ENCODE measurements at regions not wholly inside any gene's neighbourhood (a gene's known extent, or its start where the extent isn't known, plus 50 kb on each side); places are given as distances from the start of the nearest gene placed in this dataset.

DNA sequence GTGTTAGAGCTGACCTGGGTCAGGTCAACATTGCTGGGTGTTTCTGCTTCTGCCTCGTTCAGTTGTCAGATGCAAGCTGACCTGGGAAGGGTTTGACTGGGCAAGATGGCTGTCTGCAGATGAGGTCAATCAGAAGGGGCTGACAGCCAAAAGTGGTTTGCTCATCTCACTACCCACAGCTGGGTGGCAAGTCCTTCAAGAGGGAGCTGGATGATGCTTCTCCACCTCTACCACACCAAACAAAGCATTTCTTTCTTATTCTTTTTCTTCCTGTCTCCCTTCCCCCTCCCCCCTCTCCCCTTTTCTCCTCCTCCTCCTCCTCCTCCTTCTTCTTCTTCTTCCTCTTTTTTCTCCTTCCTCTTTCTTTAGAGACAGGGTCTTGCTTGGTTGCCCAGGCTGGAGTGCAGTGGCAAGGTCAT lies 268.2 kb upstream of the PLEKHG7 start:
- no peaks in the 10 kb centered on the region for H3K27me3 ChIP-seq (ENCODE audit: low read depth, low read length)
- H3K36me3 ChIP-seq (ENCODE audit: control insufficient read depth in 1 of 2, insufficient read depth in 2 of 2, low read length in 2 of 2): no peaks in the 10 kb centered on the region
- H3K4me3 ChIP-seq (ENCODE audit: low read depth in 1 of 2, low read length in 2 of 2): no peak overlapping the region
- H3K4me1 ChIP-seq (ENCODE audit: control insufficient read depth in 1 of 2, insufficient read depth in 2 of 2, low read length in 2 of 2): no peaks in the 10 kb centered on the region
- H3K27ac ChIP-seq (ENCODE audit: low read length): no peak overlapping the region
- H3K9me3 ChIP-seq (ENCODE audit: control insufficient read depth in 1 of 2, low read length in 2 of 2): no peaks in the 10 kb centered on the region

GRCh38 chr12:92432724-92433441 lies 269.9 kb upstream of the PLEKHG7 start:
- Histone ChIP-seq H3K9me3 (ENCODE audit: control insufficient read depth in 1 of 2, low read length in 2 of 2) (no peaks in the 10 kb centered on the region), H3K27me3 (ENCODE audit: low read depth, low read length) (no peaks in the 10 kb centered on the region), H3K36me3 (ENCODE audit: control insufficient read depth in 1 of 2, insufficient read depth in 2 of 2, low read length in 2 of 2) (no peaks in the 10 kb centered on the region), H3K27ac (ENCODE audit: low read length) (no peak overlapping the region), H3K4me3 (ENCODE audit: low read depth in 1 of 2, low read length in 2 of 2) (no peak overlapping the region), H3K4me1 (ENCODE audit: control insufficient read depth in 1 of 2, insufficient read depth in 2 of 2, low read length in 2 of 2) (no peaks in the 10 kb centered on the region)

GRCh38 chr12:92431146-92431545 lies 271.6 kb upstream of the PLEKHG7 start:
- H3K9me3 ChIP-seq (ENCODE audit: control insufficient read depth in 1 of 2, low read length in 2 of 2): no peaks in the 10 kb centered on the region
- H3K36me3 ChIP-seq (ENCODE audit: control insufficient read depth in 1 of 2, insufficient read depth in 2 of 2, low read length in 2 of 2): no peaks in the 10 kb centered on the region
- no peak overlapping the region for H3K4me3 ChIP-seq (ENCODE audit: low read depth in 1 of 2, low read length in 2 of 2)
- H3K27me3 ChIP-seq (ENCODE audit: low read depth, low read length): no peaks in the 10 kb centered on the region
- H3K4me1 ChIP-seq (ENCODE audit: control insufficient read depth in 1 of 2, insufficient read depth in 2 of 2, low read length in 2 of 2): peaks cover 0 to 4% of the 10 kb centered on the region in 2 donors
- no peak overlapping the region for H3K27ac ChIP-seq (ENCODE audit: low read length)

DNA sequence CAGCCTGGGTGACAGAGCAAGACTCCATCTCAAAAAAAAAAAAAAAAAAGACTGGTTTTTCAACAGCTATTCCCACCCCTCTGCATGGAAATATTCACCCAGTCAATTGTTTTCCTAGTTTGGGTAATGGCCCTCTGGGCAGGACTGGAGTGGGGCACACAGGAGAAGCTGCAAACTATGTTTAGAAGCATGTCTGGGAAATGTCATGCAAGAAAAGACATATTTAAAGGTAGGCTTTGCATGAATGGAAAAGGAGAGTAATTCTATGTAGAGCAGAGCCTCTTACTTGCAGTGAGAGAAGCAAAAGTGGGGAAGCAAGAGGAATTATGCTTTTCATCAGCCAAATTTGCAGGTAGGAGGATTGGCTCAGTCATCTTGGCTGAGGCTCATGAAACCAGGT lies 276.5 kb upstream of the PLEKHG7 start:
- Histone ChIP-seq H3K36me3 (ENCODE audit: control insufficient read depth in 1 of 2, insufficient read depth in 2 of 2, low read length in 2 of 2) (no peaks in the 10 kb centered on the region), H3K9me3 (ENCODE audit: control insufficient read depth in 1 of 2, low read length in 2 of 2) (no peaks in the 10 kb centered on the region), H3K27me3 (ENCODE audit: low read depth, low read length) (no peaks in the 10 kb centered on the region), H3K27ac (ENCODE audit: low read length) (no peak overlapping the region), H3K4me3 (ENCODE audit: low read depth in 1 of 2, low read length in 2 of 2) (no peak overlapping the region), H3K4me1 (ENCODE audit: control insufficient read depth in 1 of 2, insufficient read depth in 2 of 2, low read length in 2 of 2) (peaks cover 0 to 7% of the 10 kb centered on the region in 2 donors)

- H3K4me1 ChIP-seq (ENCODE audit: control insufficient read depth in 1 of 2, insufficient read depth in 2 of 2, low read length in 2 of 2): peaks cover 0 to 7% of the 10 kb centered on the region in 2 donors
- H3K9me3 ChIP-seq (ENCODE audit: control insufficient read depth in 1 of 2, low read length in 2 of 2): no peaks in the 10 kb centered on the region
Measured at GRCh38 chr12:92425165-92425564, 277.6 kb upstream of the PLEKHG7 start.

DNA sequence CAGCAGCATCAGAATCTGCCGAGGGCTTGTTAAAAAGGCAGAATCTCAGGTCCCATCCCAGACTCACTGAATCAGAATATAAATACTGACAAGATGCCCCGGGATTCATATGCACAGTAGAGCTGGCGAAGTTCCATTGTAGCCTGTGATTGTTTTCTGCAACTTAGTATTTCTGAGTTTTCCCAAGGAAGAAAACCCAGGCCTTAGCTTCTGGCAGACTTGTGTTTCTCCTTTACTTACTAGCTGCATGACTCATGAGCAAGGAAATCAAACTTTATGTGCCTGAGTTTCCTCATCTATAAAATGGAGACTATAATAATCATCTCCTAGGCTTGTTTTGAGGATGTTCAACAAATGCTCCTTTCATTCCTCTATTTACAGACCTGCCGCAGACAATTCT lies 278.5 kb upstream of the PLEKHG7 start:
- no peaks in the 10 kb centered on the region for H3K9me3 ChIP-seq (ENCODE audit: control insufficient read depth in 1 of 2, low read length in 2 of 2)
- no peaks in the 10 kb centered on the region for H3K36me3 ChIP-seq (ENCODE audit: control insufficient read depth in 1 of 2, insufficient read depth in 2 of 2, low read length in 2 of 2)
- H3K27ac ChIP-seq (ENCODE audit: low read length): no peak overlapping the region

More at GRCh38 chr12:92425165-92425564, 277.6 kb upstream of the PLEKHG7 start:
- Histone ChIP-seq H3K27ac (ENCODE audit: low read length) (no peak overlapping the region), H3K36me3 (ENCODE audit: control insufficient read depth in 1 of 2, insufficient read depth in 2 of 2, low read length in 2 of 2) (no peaks in the 10 kb centered on the region), H3K27me3 (ENCODE audit: low read depth, low read length) (no peaks in the 10 kb centered on the region), H3K4me3 (ENCODE audit: low read depth in 1 of 2, low read length in 2 of 2) (no peak overlapping the region)

GRCh38 chr12:92421701-92422100 lies 276.1 kb upstream of the BTG1 start:
- H3K27me3 ChIP-seq (ENCODE audit: low read depth, low read length): no peaks in the 10 kb centered on the region
- H3K9me3 ChIP-seq (ENCODE audit: control insufficient read depth in 1 of 2, low read length in 2 of 2): no peaks in the 10 kb centered on the region
- H3K27ac ChIP-seq (ENCODE audit: low read length): no peak overlapping the region
- no peaks in the 10 kb centered on the region for H3K36me3 ChIP-seq (ENCODE audit: control insufficient read depth in 1 of 2, insufficient read depth in 2 of 2, low read length in 2 of 2)
- H3K4me1 ChIP-seq (ENCODE audit: control insufficient read depth in 1 of 2, insufficient read depth in 2 of 2, low read length in 2 of 2): peaks cover 0 to 7% of the 10 kb centered on the region in 2 donors
- H3K4me3 ChIP-seq (ENCODE audit: low read depth in 1 of 2, low read length in 2 of 2): no peak overlapping the region

More for the DNA sequence above, 278.5 kb upstream of the PLEKHG7 start:
- H3K4me1 ChIP-seq (ENCODE audit: control insufficient read depth in 1 of 2, insufficient read depth in 2 of 2, low read length in 2 of 2): peaks cover 0 to 7% of the 10 kb centered on the region in 2 donors
- H3K4me3 ChIP-seq (ENCODE audit: low read depth in 1 of 2, low read length in 2 of 2): no peak overlapping the region
- H3K27me3 ChIP-seq (ENCODE audit: low read depth, low read length): no peaks in the 10 kb centered on the region

- Histone ChIP-seq H3K9me3 (ENCODE audit: control insufficient read depth in 1 of 2, low read length in 2 of 2) (no peaks in the 10 kb centered on the region), H3K27ac (ENCODE audit: low read length) (no peak overlapping the region), H3K4me1 (ENCODE audit: control insufficient read depth in 1 of 2, insufficient read depth in 2 of 2, low read length in 2 of 2) (peaks cover 0 to 2% of the 10 kb centered on the region in 2 donors), H3K36me3 (ENCODE audit: control insufficient read depth in 1 of 2, insufficient read depth in 2 of 2, low read length in 2 of 2) (no peaks in the 10 kb centered on the region), H3K27me3 (ENCODE audit: low read depth, low read length) (no peaks in the 10 kb centered on the region), H3K4me3 (ENCODE audit: low read depth in 1 of 2, low read length in 2 of 2) (no peak overlapping the region)
Measured at GRCh38 chr12:92421042-92421441, 275.4 kb upstream of the BTG1 start.

DNA sequence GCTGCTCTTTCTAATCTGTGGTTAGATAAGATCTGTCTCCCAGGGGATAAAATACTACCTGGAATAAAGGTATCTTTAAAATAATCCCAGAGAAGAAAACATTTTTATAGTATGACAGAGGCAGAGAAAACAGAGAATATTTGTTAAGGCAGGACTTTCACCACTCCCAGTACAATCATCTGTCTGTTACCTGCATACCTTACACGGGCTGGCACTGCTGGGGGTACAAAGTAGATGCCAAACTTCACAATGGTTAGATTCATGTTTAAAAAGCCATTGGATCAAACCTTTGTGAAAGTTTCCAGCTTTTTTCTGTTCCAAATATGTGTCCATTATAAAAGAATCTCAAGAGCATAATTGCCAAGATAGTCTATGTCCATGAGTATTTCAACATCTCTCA lies 273.6 kb upstream of the BTG1 start:
- Histone ChIP-seq H3K27me3 (ENCODE audit: low read depth, low read length) (no peaks in the 10 kb centered on the region), H3K4me1 (ENCODE audit: control insufficient read depth in 1 of 2, insufficient read depth in 2 of 2, low read length in 2 of 2) (no peaks in the 10 kb centered on the region), H3K36me3 (ENCODE audit: control insufficient read depth in 1 of 2, insufficient read depth in 2 of 2, low read length in 2 of 2) (no peaks in the 10 kb centered on the region), H3K9me3 (ENCODE audit: control insufficient read depth in 1 of 2, low read length in 2 of 2) (no peaks in the 10 kb centered on the region), H3K4me3 (ENCODE audit: low read depth in 1 of 2, low read length in 2 of 2) (no peak overlapping the region), H3K27ac (ENCODE audit: low read length) (no peak overlapping the region)

DNA sequence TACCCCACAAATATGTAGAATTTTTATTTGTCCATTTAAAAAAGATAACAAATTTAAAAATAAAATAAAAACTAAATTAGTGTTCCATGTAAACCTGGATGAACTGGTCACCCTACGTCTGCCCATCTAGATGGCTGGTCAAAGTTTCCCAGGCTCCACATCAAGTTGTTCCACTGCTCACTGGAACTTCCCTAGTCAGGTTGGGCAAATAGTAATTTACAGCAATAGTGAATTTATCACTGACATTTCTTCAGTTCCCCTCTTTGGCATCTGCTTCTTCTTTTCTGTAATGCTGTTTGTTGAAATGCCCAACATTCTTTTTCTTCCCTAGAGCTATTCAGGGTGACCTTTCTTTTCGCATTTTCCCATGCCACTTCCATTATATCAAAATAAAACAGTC lies 272.7 kb upstream of the BTG1 start:
- Histone ChIP-seq H3K36me3 (ENCODE audit: control insufficient read depth in 1 of 2, insufficient read depth in 2 of 2, low read length in 2 of 2) (no peaks in the 10 kb centered on the region), H3K9me3 (ENCODE audit: control insufficient read depth in 1 of 2, low read length in 2 of 2) (no peaks in the 10 kb centered on the region), H3K27ac (ENCODE audit: low read length) (no peak overlapping the region), H3K4me1 (ENCODE audit: control insufficient read depth in 1 of 2, insufficient read depth in 2 of 2, low read length in 2 of 2) (no peaks in the 10 kb centered on the region), H3K4me3 (ENCODE audit: low read depth in 1 of 2, low read length in 2 of 2) (no peak overlapping the region), H3K27me3 (ENCODE audit: low read depth, low read length) (no peaks in the 10 kb centered on the region)

- Histone ChIP-seq H3K4me3 (ENCODE audit: low read depth in 1 of 2, low read length in 2 of 2) (no peak overlapping the region), H3K27ac (ENCODE audit: low read length) (no peak overlapping the region), H3K4me1 (ENCODE audit: control insufficient read depth in 1 of 2, insufficient read depth in 2 of 2, low read length in 2 of 2) (no peaks in the 10 kb centered on the region), H3K27me3 (ENCODE audit: low read depth, low read length) (no peaks in the 10 kb centered on the region), H3K36me3 (ENCODE audit: control insufficient read depth in 1 of 2, insufficient read depth in 2 of 2, low read length in 2 of 2) (no peaks in the 10 kb centered on the region), H3K9me3 (ENCODE audit: control insufficient read depth in 1 of 2, low read length in 2 of 2) (no peaks in the 10 kb centered on the region)
Measured at GRCh38 chr12:92417373-92417772, 271.7 kb upstream of the BTG1 start.

DNA sequence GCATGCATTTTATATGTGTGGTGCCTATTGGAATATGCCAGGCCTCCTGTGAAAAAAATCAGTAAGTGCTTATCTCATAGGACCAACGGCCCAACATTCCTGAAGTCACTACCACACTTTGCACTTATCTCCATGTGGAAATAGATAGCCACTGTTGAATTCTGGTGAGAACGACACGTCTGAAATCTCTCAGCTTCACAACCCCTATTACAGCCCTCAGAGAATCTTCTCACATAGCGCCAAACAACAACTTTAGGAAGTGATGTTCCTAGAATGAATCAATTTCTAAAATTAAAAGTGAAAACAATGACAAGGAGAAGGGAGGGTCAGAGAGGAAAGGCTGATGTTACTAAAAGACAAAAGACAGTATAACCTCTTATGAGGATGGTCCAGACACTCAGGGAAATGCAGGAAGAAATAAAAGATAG lies 270.8 kb upstream of the BTG1 start:
- Histone ChIP-seq H3K27me3 (ENCODE audit: low read depth, low read length) (no peaks in the 10 kb centered on the region), H3K4me3 (ENCODE audit: low read depth in 1 of 2, low read length in 2 of 2) (no peak overlapping the region), H3K9me3 (ENCODE audit: control insufficient read depth in 1 of 2, low read length in 2 of 2) (no peaks in the 10 kb centered on the region), H3K36me3 (ENCODE audit: control insufficient read depth in 1 of 2, insufficient read depth in 2 of 2, low read length in 2 of 2) (no peaks in the 10 kb centered on the region), H3K4me1 (ENCODE audit: control insufficient read depth in 1 of 2, insufficient read depth in 2 of 2, low read length in 2 of 2) (no peaks in the 10 kb centered on the region), H3K27ac (ENCODE audit: low read length) (no peak overlapping the region)

Data from muscle layer of duodenum (tissue), 2 donors.